Astrocyte of the cerebellum (primary cell): ENCODE measurements at regions not wholly inside any gene's neighbourhood (a gene's known extent, or its start where the extent isn't known, plus 50 kb on each side); places are given as distances from the start of the nearest gene placed in this dataset.

Experiments used
- DNase-seq: peaks from one replicate; pipeline ENCODE4 v3.0.0-alpha.2; 2011; ENCODE audit warnings: low read depth
- H3K4me3 ChIP-seq: 2 replicates; pipeline ENCODE4 v1.5.1; 2011; ENCODE audit warnings: mild to moderate bottlenecking, low read depth, low read length, moderate library complexity
- in situ Hi-C: cut with HindIII; loops from 2 replicates; pipeline ENCODE4 v1.10.0; 2017; ENCODE audit warnings: low sequenced_read_pairs
- TF ChIP-seq, protein P1 (sequence below): IDR thresholded peaks from 2 replicates; pipeline ENCODE4 v1.5.1; 2012; ENCODE audit warnings: low read length, low read depth, moderate library complexity, mild to moderate bottlenecking; ENCODE audit errors: missing control alignments

DNA sequence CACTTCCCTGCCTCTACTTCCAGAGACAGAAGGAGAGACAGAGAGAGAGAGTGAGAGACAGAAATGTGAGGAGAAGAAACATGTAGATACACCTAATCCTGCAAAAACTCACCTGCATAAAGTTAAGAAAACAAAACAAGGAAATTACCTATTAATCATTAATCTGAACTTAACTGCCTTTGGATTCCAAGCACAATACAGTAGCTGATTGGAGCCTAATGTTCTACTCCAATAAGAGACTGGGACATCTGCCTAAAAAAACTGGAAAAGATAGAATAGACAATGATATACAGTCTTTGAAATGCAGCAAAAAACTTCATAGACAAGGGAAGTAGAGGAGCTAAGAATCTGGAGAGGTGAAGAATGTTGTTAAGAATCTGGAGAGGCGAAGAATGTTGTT lies 910.2 kb upstream of the SLC10A2 start:
- in situ Hi-C loops, result no loop called here
- no peak overlapping the region for H3K4me3 ChIP-seq
- DNase-seq, result no peak
- TF ChIP-seq, protein P1, sequence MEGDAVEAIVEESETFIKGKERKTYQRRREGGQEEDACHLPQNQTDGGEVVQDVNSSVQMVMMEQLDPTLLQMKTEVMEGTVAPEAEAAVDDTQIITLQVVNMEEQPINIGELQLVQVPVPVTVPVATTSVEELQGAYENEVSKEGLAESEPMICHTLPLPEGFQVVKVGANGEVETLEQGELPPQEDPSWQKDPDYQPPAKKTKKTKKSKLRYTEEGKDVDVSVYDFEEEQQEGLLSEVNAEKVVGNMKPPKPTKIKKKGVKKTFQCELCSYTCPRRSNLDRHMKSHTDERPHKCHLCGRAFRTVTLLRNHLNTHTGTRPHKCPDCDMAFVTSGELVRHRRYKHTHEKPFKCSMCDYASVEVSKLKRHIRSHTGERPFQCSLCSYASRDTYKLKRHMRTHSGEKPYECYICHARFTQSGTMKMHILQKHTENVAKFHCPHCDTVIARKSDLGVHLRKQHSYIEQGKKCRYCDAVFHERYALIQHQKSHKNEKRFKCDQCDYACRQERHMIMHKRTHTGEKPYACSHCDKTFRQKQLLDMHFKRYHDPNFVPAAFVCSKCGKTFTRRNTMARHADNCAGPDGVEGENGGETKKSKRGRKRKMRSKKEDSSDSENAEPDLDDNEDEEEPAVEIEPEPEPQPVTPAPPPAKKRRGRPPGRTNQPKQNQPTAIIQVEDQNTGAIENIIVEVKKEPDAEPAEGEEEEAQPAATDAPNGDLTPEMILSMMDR, result no peak

DNA sequence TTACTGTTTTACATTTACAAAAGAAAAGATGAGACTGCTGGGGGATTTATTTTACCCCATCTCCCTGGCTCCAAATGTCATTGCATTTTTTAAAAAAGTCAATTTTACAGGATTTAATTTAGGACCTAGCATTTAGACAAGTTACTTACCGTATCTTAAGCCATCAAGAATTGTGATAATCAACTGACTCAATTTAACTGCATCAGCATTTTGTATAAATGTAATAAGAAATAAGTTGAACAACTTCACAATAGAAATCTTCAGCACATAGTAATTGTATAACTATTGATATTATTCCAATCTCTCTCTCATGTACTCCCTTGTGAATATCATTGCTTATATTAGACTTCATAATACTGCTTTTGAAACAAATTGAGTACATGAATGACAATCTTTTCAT lies 907.5 kb upstream of the SLC10A2 start:
- TF ChIP-seq, protein P1, result no peak
- no peak for DNase-seq
- in situ Hi-C loops, result no loop called here
- H3K4me3 ChIP-seq, result no peak overlapping the region

DNA sequence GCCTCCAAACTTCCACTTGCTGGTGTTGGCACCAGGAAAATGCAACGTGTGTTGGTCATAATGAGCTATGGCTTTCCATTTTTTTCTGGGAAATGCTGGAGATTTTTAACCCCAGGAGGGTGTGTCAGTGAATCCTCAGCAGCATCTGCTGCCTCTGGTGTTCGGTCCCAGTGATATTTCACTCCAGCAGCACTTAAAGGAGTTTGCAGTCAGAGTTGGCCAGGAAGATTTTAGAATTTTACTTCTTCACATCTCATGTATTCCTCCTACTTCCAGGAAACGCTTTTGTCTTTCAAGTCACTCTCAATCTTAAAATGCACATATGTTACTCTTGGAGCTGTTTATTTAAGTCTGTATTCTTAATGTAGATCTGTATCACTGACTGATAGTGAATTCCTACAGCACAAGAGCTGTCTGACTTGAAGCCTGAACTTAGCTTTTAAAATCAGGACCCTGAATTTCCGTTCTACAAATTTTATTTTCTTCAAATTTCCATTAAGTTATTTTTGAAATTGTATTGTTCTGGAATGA lies 903.4 kb upstream of the SLC10A2 start:
- TF ChIP-seq, protein P1, result no peak
- no peak for DNase-seq
- in situ Hi-C loops, result no loop called here
- H3K4me3 ChIP-seq, result no peak overlapping the region

DNA sequence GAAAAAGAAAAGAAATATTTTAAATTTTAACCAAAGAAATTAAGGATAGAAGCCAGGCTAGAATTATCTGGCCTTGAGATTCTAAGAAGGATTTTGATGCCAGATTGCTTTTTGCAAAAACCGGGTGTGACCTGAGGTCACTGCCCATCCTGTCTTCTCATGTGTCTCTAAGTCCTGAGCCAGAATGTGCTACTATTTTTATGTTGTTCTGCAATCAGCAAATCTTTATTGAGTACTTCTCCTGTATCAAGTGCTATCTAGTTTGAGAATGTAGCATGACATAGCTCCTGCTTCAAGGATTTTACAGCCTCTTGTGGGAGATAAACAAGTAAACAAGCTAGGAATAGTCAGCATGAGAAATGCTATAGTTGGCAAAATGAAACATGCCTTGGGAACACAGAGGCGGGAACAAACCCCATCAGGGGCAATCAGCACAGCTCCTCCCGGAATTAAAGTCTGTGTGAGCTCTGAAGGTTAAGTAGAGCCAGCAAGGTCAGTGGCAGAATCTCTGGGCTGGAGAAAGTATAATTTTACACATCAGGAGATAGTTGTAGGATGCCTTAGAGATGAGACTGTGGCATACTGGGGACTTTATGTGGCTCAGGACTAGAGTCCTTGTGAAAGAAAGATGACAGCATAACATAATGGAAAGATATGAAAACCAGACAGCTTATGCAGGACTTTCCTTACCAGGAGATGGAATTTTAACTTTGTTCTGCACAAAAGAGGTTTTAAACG lies 899.5 kb upstream of the SLC10A2 start:
- in situ Hi-C loops, result no loop called here
- TF ChIP-seq, protein P1, result no peak
- no peak for DNase-seq
- H3K4me3 ChIP-seq, result no peak overlapping the region

DNA sequence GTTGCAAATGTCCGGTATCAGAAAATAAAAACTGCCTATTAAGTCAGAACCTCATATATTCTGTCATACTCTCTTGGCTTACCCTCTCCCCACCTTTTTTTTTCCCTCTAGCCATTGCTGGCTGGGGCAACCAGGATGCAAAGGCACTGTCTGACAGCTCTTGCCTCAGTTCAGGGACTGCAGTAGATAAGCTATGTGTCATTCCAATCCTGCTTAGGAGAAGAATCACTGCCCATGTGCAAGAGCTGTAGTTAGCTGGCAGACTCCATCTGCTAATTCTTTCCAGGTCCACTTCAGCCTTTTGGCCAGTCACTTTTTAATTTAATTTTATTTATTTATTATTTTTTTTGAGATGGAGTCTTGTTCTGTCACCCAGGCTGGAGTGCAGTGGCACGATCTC lies 895.6 kb upstream of the SLC10A2 start:
- H3K4me3 ChIP-seq, result no peak overlapping the region
- DNase-seq, result no peak
- TF ChIP-seq, protein P1, result no peak
- in situ Hi-C loops, result no loop called here

DNA sequence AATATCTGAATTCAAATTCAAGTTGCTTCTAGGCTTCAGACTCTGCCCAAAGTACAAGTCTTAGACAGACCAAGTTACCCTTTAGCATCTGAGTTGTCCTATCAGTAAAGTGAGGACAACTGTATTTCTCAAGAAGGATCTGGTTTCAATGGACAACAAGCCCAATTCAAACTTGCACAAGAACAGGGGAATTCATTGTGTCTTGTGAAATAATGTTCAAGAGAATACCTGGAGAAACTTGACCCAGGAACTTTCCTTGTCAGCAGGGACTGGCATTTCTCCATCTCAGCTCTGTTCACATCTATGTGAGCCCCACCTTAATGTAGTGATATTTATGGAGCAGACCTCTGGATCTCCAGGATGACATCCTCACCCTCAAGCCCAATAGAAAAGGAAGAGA lies 894.9 kb upstream of the SLC10A2 start:
- H3K4me3 ChIP-seq, result no peak overlapping the region
- in situ Hi-C loops, result no loop called here
- TF ChIP-seq, protein P1, result no peak
- DNase-seq, result no peak

GRCh38 chr13:103960001-103960400 lies 893.8 kb upstream of the SLC10A2 start:
- no peak overlapping the region for H3K4me3 ChIP-seq
- in situ Hi-C loops, result no loop called here
- no peak for DNase-seq
- TF ChIP-seq, protein P1, result no peak
